HuH-7 (cell line): ENCODE measurements at regions not wholly inside any gene's neighbourhood (a gene's known extent, or its start where the extent isn't known, plus 50 kb on each side); places are given as distances from the start of the nearest gene placed in this dataset.

Experiments used
- DNase-seq: peaks from one replicate; pipeline ENCODE4 v3.0.0; 2011; ENCODE audit warnings: low spot score

DNA sequence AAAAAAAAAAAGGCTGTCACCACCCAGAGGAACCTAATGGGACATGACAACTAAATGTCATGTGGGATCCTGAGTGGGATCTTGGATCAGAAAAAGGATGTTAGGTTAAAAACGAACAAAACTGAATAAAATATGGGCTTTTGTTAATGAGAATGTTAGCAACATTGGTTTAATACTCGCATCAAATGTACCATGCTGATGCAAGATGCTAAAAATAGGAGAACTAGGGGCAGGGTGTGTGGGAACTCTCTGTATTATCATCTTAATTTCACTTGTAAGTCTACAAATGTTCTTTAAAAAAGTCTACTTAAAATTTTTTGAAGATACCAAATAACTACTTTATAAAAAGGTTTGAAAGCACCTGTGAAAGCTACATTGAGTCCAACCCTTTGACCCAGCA lies 88.8 kb upstream of the PRR5 start:
- no peak for DNase-seq

DNA sequence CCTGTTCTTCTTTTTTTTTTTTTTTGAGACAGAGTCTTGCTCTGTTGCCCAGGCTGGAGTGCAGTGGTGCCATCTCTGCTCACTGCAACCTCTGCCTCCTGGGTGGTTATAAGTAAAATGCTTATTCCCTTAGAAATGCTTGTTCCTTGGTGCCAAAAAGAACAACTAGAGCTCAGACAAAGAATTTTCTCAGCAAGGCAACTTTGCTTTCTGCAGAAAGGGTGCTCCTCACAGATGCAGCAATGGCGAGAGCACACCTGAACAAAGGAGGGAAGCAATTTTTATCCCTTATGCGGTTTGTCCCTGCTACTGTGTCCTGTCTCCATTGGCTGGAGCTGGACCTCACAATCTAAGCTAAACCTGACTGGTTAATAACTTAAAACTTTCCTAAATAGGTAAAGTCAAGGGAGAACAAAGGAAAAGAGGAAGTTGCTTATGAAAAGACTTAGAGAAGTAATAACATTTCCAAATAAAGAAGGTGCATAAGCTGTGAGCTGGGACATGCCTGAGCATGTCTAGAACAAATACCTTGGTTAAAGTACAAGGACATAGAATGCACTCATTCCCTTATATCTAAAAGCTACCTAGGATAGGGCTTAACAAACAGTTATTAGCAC lies 90.0 kb upstream of the PRR5 start:
- DNase-seq, result no peak

DNA sequence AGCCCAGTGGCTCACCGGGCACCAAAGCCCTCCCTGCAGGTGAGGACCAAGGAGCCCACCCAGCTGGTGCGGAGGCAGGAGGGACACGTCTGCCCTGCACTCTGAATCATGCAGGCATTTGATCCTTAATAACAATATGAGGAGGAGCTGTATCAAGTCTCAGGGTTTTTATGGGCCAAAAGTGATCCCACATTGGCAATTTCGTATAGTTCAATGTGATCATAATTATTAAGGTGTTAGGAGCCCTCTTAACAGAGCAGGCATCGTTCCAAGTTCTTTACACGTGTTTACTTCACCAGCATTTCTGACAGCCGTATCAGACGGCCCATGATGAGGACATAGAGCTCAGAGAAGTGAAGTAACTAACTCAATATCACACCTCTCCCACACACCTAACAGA lies 91.9 kb upstream of the PRR5 start:
- no peak for DNase-seq

DNA sequence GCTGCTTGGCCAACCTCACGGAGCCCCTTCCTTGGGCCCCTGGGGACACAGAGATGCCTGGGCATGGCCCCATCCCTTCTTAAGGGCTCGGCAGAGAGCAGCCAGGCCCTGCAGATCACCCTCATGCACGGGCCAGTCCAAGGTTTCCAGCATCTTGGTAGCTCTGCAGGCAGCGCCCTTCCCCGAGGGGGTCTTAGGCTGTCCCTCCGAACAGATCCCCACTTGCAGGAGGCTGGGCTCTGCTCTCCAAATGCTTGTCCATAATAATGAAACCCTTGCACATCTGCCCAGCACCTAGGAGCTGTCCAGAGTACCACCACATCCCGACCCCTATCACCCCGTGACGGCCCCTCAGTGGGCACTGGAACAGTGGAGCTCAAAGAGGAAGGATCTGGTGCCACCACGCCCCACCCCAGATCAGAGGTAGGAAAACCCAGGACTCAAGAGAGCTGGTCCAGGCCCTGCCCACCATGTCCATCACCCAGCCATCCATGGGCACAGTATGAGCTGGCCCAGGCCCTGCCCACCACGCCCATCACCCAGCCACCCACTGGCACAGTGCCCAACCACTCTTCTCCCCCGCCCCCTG lies 92.5 kb upstream of the PRR5 start:
- no peak for DNase-seq

DNA sequence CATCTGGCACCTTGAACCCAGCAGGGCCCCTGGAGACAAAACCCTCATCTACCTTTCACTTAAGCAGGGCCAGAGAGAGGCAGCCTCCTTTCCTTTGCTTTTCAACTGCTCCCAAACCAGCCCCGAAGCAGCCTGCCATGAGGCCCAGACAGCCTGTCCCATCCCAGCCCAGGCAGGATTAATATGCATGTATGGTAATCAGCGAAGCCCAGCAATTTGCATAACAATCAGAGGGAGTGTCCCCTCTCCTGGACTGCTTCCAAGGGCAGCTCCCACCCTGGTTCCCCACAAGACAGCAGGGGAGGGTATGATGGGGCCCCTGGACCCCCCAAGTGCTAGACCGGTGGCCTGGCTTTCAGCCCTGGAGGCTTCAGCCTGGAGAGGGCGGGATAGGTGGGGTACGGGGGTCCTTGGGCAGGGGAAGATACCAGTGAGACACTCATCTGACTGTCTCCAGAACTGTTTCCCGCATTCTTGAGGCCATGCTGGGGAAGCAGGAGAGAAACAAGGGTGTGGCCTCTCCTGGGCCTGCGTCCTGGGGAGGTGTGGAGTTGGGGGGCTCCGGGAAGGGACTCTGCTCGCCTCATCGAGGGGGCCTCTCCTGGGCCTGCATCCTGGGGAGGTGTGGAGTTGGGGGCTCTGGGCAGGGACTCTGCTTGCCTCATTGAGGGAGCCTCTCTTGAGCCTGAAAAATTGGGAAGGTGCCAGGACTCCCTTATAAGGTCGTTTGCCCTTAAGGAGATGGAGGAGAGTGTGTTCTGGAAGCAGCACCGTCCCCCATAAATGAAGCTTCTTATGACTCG lies 93.2 kb upstream of the PRR5 start:
- no peak for DNase-seq

DNA sequence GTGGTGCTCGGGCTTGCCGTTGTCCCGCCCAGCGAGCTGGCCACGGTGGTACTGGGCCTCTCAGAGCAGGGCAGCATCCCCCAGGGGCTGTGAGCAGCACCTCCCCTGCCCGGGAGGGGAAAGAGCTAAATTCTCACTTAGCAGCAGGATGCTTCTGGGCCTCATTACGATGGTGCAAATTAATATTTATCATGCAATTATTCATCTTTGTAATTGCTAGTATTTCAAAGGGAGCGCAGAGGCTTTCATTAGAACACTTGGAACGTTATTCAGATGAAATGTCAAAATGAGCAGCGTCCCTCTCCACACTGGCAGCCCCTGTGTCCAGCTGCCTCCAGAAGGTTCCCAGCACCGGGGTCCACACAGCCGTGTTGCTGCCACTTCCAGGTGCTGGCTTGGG lies 95.9 kb upstream of the PRR5 start:
- no peak for DNase-seq

DNA sequence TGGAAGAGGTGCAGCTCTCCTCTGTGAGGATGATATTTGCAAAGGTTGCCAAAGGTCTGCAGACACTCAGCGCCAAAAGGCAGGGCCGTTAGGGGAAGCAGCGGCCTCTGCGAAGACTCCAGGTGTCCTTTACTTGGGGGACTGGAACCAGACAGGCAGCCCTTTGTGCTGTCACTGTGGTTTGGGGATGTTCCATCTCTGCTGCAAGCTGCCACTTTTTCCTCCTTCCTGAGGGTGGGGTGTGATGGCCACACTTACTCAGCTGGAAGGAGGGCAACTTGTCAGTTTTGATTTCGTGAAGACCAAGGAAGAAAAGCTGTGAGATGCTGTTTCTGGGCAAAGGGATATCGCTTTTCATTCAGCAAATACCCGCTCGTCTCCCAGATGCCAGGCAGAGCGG lies 96.5 kb upstream of the PRR5 start:
- no peak for DNase-seq

DNA sequence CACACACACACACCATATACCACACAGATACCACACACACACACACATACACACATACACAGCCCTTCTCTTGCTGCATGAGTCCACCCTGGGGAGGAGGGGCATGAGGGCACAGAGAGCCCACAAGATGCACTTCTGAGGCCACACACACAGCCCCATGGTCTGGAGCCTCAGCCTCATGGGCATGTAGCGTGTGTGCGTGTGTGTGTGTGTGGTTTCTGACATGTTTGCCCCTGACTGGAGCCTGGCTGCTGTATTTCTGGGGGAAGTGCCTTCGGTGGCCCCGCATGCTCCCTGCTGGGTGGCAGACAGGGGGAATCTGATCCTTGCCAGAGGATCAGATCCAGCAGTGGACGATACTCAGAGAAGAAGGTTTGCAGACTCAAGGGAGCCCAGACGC lies 97.0 kb upstream of the PRR5 start:
- no peak for DNase-seq

DNA sequence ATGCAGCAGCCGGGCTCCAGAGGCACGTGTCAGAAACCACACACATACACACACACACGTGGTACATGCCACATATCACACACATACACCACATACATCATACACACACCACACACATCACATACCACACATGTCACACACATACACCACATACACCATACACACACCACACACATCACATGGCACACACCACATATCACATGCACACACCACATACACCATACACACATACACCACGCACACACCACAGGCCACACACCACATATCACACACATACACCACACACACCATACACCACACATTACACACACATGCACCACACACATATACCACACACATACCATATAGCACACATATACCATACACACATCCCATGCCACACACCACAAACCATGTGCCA lies 97.5 kb upstream of the PRR5 start:
- DNase-seq, result no peak

DNA sequence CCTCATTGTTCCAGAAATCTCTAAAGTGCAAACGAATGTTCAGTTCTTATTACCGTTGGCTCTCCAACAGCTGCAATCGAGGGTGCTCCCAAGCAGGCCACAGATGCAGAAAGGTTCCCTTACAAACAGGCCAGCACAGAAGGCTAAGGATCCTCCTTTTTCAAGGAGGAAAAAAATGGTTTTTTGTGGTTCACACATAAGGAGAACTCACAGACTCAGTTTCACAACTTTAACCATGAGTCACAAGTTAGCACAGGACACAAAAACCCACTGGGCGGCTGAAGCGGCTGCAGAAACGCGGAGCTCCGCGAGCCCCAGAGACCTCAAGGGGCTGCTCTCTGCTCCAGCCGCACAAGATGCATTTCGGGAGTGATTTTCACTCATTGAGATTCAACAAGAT lies 98.2 kb upstream of the PRR5 start:
- no peak for DNase-seq

DNA sequence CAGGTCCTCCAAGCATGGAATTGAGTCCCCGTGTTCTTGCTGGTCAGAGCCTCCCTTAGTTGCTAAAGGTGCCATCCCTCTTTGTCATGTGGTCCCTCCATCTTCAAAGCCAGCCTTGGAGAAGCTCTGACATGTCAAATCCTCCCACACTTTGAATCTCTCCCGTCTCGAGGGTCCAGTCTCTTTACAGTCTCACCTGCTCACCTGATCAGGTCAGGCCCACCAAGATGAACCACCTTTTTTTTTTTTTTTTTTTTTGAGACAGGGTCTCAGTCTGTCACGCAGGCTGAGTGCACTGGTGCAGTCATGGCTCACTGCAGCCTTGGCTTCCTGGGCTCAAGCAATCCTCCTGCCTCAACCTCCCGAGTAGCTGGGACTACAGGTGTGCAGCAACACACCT lies 100.3 kb upstream of the PRR5 start:
- DNase-seq, result no peak

DNA sequence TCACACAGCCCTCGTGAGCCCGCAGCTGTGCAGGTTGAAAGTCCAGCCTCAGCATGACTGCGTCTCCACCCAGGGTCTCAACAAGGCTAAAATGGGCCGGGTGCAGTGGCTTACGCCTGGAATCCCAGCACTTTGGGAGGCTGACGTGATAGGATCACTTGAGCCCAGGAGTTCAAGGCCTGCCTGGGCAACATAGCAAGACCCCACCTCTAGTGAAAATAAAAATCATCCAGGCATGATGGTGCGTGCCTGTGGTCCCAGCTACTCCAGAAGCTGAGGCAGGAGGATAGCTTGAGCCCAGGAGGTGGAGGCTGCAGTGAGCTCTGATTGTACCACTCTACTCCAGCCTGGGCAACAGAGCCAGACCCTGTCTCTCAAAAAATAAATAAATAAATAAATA lies 100.8 kb upstream of the PRR5 start:
- no peak for DNase-seq

DNA sequence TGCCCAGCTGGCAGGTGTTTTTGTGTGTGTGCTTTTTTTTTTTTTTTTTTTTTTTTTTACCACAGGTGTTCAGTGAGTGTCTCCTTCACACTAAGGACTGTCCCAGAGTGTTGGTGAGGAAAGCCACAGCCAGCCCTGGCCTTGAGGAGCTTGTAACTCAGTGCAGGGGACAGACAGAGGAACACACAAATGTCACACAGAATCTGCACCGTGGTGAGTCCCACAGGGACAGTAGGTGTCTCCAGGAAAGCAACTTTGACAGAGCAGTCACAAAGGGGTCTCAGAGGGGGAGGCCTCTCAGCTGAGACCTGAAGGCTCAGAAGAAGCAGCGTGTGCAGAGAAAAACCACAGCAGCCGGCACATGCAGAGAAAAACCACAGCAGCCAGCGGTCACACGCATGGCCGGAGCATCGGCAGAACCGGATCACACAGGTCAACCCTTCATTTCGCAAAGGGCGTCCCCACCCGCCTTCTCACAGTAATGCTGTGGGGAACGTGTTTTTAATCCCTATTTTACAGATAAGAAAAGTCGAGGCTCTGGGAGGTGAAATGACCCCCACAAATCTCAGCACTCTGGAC lies 101.7 kb upstream of the PRR5 start:
- DNase-seq, result no peak

DNA sequence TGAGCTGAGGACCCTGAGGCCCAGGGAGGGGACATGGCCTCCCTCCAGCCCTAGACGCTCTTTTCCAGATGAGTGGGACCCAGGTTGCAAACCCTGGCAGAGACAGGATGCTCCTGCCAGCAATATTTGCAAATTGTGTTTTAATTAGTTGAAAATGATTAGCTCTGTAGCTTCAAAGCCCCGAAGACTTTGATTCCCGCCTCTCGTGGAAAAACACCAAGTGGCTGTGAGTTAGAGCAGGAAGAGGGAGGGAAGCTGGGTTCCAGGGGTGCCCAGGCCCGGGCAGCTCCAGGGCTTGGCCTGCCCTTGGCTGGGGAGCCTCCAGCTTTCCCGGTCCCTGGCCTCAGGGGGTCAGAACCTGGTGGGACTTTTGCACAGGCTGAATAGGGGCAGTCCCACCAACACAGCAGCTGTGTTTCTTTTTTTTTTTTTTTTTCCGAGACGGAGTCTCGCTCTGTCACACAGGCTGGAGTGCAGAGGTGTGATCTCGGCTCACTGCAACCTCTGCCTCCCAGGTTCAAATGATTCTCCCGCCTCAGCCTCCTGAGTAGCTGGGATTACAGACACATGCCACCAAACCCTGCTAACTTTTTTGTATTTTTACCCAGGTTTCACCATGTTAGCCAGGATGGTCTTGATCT lies 101.6 kb upstream of the RTL6 start:
- DNase-seq, result no peak

DNA sequence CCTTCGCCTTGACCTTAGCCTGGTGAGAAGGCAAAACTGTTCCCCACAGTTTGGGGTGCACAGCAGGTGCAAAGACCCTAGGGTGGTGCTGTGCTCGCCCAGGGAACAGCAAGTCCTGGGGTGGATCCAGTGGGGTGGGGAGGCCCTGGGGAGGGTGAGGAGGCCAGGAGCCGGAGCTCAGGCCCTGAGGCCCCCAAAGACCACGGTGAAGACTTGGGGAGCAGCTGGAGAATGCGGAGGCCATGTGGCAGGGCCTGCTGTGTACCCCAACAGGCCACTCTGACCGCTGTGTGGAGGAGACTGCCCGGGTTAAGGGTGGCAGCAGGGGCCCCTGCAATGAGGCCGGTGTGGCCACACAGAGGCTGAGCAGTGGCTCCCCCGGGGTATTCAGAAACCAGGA lies 101.1 kb upstream of the RTL6 start:
- no peak for DNase-seq

DNA sequence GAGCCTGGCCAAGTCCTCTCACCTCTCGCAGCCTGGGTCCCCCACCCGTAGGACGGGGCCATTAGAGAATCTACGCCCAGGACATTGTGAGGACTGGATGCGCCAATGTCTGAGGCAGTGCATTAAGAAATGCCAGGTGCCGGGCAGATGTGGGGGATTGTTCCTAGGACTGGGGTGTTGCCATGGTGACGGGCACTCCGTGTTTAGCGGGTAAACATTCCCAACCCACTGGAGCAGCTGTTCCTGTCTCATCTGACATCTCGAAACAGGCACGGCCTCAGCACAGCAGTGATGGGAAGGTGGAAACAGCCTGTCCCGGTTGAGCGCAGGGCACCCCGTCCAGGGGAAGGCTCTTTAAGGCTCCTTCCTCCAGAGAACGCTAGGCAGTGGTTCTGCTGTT lies 99.6 kb upstream of the RTL6 start:
- no peak for DNase-seq

DNA sequence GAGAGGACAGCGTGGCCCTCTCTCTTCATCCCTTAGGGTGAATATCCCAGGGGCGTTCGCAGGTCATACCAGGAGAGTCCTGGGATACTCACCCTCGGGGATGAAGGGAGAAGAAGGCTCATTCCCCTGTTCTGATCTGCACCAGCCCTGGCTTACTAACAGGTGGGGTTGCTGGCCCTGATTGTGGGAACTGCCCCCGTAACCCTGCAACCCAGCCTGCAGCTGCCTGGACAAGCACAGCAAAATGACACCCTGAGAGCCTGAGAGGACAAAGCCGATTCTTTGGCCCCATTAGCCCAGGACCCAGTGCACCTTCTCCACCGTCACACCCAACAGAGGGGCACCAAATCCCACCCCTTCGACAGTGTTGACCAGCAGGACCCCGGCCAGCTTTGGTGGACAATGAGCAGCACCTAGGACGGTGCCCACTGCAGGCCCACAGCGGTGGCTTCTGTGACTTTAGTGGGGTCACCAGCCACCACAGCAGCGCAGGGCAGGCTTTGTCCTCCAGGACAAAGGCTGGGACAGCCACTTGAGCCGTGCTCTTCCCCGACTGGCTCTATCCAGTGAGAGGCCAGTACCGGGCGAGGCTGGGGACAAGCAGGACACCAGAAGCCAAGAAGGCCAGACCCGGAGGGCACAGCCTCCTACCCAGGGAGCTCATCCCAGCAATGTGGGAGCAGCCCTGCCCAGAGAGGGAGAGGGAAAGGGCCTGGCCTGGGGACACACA lies 98.5 kb upstream of the RTL6 start:
- DNase-seq, result no peak

DNA sequence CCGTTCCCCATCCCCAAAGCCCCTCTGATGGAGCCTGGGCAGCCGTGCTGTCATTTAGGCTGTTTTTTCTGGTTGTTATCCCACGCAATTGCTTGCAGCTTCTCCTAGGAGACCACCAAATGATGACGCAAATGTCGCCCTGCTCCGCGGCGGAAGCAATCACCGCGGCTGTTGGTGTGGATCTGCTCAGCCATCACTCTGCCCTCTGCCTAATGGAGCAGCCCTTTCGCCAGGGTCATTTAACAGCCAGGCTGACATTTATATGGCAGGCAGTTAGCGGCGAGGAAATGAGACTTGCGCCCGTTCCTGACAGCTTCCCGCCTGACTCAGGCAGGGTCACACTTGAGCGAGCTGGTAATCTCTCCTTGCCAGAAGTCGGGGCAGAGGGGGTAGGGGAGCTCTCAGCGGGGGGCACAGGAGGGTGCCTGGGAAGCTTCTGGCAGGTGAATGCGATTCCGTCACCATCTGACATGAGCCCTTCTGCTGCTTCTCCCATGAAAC lies 97.9 kb upstream of the RTL6 start:
- no peak for DNase-seq

DNA sequence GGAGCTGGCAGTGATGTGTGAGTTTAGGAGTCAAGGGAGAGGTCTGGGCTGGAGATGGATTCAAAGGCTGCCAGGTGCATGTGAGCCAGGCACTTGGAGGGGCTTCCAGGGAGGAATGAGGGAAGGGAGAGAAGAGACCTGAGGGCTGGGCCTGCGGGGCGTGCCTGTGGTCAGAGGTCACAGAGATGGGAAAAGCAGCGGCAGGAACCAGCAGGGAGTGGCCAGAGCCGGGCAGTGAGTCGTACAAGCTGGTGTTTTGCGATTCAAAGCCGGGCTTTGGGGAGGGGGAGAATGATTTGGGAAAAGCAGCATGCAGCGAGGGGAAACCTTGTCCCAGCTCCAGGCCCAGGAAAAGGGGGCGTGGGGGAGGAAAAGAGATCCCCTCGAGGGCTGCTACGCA lies 96.9 kb upstream of the RTL6 start:
- DNase-seq, result no peak

DNA sequence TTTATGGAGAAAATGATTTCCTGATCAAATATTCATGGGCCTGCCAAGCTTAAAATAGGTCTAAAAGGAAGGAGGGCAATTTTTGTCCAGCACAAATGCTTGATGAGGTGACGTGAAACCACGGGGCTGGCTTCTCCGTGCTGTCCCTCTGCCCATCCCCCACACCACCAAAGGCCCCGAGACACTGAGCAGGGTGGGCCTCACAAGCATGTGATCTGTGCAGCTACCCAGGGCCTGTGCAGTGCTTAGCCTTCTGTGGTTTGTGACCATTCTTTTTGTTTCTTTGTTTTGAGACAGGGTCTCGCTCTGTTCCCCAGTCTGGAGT lies 94.8 kb upstream of the RTL6 start:
- no peak for DNase-seq

DNA sequence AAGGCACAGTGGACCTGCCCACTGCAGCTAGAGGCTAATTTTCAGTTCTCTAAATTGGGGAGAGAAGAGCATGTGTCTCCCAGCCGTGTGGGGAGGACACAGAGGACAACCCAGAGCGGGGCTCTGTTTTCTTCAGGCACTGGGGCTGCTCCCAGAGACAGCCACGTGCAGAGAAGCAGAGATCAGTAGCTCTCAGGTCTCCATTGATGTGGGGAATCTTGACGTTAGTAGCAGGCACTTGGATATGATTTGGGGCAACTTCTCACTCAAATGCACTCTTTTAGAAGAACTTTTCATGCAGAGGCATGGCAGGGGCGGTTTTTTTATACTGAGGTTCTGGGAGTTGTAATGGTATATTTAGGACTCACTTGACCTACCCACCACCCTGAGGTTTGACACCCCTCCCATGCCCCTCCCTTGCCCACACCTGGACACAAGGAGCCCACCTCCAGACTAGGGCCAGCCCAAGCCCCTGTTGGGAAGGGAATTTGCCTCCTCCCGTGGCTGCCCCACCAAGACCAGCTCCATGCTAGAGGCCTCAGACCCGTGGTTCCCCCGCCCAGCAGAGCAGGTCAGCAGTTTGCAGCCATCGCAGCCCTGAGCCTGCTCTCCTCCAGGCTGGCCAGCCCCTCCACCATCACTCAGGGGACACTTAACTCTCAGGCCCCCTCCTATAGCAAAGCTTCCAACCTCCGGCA lies 94.2 kb upstream of the RTL6 start:
- DNase-seq, result no peak
